ENCODE measurements at regions not wholly inside any gene's neighbourhood (a gene's known extent, or its start where the extent isn't known, plus 50 kb on each side); places are given as distances from the start of the nearest gene placed in this dataset.

GRCh38 chrX:121106484-121107235 lies 59.2 kb downstream of the GLUD2 start:
- no peak for TF ChIP-seq CTCF (IDR thresholded peaks at IDR 0.05)
- no peak for TF ChIP-seq POLR2A (IDR thresholded peaks at IDR 0.05)

Data from thyroid gland (tissue), 4 donors.